ENCODE measurements at regions not wholly inside any gene's neighbourhood (a gene's known extent, or its start where the extent isn't known, plus 50 kb on each side); places are given as distances from the start of the nearest gene placed in this dataset.

DNA sequence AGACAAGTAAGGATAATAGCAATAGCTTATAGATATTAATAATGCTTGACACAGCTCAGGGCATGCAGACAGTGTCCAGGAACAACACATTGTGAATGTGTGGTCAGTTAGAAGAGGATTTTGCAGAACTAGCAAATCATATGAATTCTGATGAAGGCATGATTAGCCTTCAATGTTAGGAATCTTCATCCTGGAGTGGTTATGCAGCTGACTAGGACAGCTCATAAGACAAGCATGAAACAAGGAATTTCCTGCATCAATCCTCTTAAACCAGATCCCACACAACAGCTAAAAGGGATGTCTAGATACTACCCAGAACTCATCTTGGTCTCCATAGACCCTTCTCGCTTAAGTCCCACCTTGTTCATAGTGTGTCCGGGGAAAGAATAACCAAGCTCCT is 499.0 kb upstream of the ATP11B start:
- DNase-seq (ENCODE audit: extremely low spot score), result no peak
- 97% methylated on average over 2 of the region's 2 CpGs for WGBS
- Histone ChIP-seq H3K27ac (ENCODE audit: low read depth) (no peak overlapping the region), H3K4me3 (ENCODE audit: low read depth, low read length) (no peak overlapping the region), H3K36me3 (ENCODE audit: insufficient read depth) (no peaks in the 10 kb centered on the region), H3K4me1 (ENCODE audit: insufficient read depth) (no peaks in the 10 kb centered on the region)

DNA sequence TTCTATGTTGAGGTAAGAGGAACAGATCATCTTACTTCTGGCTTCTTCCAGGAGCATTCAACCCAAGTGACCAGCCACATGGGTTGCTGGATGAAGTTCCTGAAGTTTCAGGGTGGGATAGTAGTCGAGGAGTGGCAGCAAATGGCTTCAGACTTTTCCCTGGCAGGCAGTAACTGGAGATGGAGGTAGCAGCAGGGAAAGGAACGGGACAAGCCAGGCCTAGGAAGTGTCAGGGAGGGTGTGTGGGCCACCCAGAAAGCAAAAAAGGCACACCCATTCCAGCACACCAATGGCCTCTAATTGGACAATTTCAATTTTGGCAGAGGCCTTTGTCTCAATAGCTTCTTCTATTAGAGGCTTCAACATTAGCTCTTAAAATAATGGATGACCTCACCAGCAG is 498.6 kb upstream of the ATP11B start:
- H3K4me1 ChIP-seq (ENCODE audit: insufficient read depth), result no peaks in the 10 kb centered on the region
- WGBS, result 62% methylated on average over 2 of the region's 2 CpGs
- H3K27ac ChIP-seq (ENCODE audit: low read depth), result no peak overlapping the region
- no peak for DNase-seq (ENCODE audit: extremely low spot score)
- H3K36me3 ChIP-seq (ENCODE audit: insufficient read depth), result no peaks in the 10 kb centered on the region
- no peak overlapping the region for H3K4me3 ChIP-seq (ENCODE audit: low read depth, low read length)

- H3K4me3 ChIP-seq (ENCODE audit: low read depth, low read length), result no peak overlapping the region
- DNase-seq (ENCODE audit: extremely low spot score), result no peak
- 84% methylated on average over 4 of the region's 4 CpGs for WGBS
- no peaks in the 10 kb centered on the region for H3K4me1 ChIP-seq (ENCODE audit: insufficient read depth)
- H3K36me3 ChIP-seq (ENCODE audit: insufficient read depth), result no peaks in the 10 kb centered on the region
- no peak overlapping the region for H3K27ac ChIP-seq (ENCODE audit: low read depth)
These were observed 493.0 kb upstream of the ATP11B start for GRCh38 chr3:182300266-182300665.

GRCh38 chr3:182303169-182303568 is 490.1 kb upstream of the ATP11B start:
- H3K36me3 ChIP-seq (ENCODE audit: insufficient read depth), result no peaks in the 10 kb centered on the region
- H3K27ac ChIP-seq (ENCODE audit: low read depth), result no peak overlapping the region
- no peak overlapping the region for H3K4me3 ChIP-seq (ENCODE audit: low read depth, low read length)
- 66% methylated on average over 1 of the region's 1 CpG for WGBS
- DNase-seq (ENCODE audit: extremely low spot score), result no peak
- no peaks in the 10 kb centered on the region for H3K4me1 ChIP-seq (ENCODE audit: insufficient read depth)

DNA sequence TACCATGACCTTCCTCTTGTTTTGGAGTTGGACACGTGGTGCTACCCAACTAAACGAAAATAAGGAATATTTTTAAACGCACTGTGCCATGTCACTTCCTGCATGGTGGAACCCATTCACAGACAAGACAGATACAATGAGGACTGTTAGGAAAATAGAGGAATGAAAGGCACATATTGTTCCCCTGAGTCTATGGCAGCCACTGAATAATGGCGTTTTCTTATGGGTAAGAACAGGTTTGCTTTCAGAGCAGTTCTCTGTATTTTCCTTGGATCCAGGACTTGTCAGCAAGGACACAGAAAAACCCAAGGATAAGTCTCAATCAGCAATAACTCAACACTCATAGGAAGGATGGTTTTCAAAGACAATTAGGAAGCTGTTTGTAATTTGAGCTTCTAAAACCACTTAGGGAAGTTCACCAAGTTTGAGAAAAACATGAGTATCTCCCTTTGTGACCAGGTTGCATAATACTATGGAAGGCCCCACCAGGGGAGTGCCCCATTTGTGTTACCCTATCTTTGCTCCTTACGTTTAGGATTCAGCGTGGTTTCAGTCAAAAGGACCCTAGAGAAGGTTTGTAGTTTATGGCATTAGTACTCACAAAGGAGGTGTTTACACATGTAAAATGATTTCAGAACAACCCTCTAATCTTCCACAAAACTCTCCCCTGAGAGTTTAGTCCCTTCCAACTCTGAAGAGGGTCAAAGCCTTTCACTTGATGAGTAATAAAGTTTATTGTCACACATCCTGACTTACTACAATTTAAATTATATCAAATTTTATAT is 487.2 kb upstream of the ATP11B start:
- no peak overlapping the region for H3K27ac ChIP-seq (ENCODE audit: low read depth)
- WGBS, result 72% methylated on average over 6 of the region's 6 CpGs
- no peaks in the 10 kb centered on the region for H3K4me1 ChIP-seq (ENCODE audit: insufficient read depth)
- DNase-seq (ENCODE audit: extremely low spot score), result no peak
- H3K36me3 ChIP-seq (ENCODE audit: insufficient read depth), result no peaks in the 10 kb centered on the region
- no peak overlapping the region for H3K4me3 ChIP-seq (ENCODE audit: low read depth, low read length)

DNA sequence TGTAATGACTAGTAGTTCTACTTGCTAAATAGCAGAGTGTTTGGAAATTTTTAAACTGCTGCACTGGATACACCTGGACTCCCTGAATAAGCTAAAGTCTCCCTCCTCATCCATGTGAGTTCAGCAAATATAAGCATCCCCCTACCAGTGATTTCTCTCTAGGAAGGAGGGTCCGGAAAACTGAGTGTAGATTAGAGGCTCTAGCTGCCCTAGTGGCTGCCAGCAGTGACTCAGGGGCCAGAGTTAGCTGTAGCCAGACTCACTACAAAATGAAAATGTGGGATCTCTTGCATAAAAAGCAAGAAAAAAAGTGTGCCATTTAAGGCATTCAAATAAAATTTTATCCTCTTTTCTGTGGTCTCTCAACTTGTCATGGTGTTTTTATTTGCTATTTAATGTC is 485.0 kb upstream of the ATP11B start:
- no peak overlapping the region for H3K27ac ChIP-seq (ENCODE audit: low read depth)
- WGBS, result 51% methylated on average over 1 of the region's 1 CpG
- H3K4me3 ChIP-seq (ENCODE audit: low read depth, low read length), result no peak overlapping the region
- no peak for DNase-seq (ENCODE audit: extremely low spot score)
- H3K36me3 ChIP-seq (ENCODE audit: insufficient read depth), result no peaks in the 10 kb centered on the region
- no peaks in the 10 kb centered on the region for H3K4me1 ChIP-seq (ENCODE audit: insufficient read depth)

DNA sequence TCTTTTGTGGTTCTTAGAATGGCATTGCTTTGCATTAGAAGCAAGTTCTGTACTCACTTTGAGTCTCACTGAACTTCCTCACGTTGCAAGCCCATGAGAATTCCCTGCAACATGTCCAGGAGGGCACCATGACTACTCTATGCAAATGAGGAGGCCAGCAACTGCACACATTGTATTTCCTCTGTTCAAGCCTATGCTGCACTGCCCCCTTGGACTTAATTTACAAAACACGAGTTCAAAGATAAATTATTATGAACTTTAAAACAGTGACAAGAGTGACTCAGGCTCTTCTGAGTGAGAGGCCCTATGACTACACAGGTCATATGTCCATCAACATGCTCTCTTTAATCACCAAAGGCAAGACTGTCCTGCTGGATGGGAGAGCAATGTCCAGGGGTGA is 484.2 kb upstream of the ATP11B start:
- no peak for DNase-seq (ENCODE audit: extremely low spot score)
- WGBS, result 15% methylated on average over 2 of the region's 2 CpGs
- Histone ChIP-seq H3K36me3 (ENCODE audit: insufficient read depth) (no peaks in the 10 kb centered on the region), H3K4me1 (ENCODE audit: insufficient read depth) (no peaks in the 10 kb centered on the region), H3K4me3 (ENCODE audit: low read depth, low read length) (no peak overlapping the region), H3K27ac (ENCODE audit: low read depth) (no peak overlapping the region)

- Histone ChIP-seq H3K36me3 (ENCODE audit: insufficient read depth) (no peaks in the 10 kb centered on the region), H3K27ac (ENCODE audit: low read depth) (no peak overlapping the region), H3K4me1 (ENCODE audit: insufficient read depth) (no peaks in the 10 kb centered on the region), H3K4me3 (ENCODE audit: low read depth, low read length) (no peak overlapping the region)
- WGBS, result 79% methylated on average over 5 of the region's 5 CpGs
- no peak for DNase-seq (ENCODE audit: extremely low spot score)
These were observed 478.0 kb upstream of the ATP11B start for GRCh38 chr3:182315313-182315712.

DNA sequence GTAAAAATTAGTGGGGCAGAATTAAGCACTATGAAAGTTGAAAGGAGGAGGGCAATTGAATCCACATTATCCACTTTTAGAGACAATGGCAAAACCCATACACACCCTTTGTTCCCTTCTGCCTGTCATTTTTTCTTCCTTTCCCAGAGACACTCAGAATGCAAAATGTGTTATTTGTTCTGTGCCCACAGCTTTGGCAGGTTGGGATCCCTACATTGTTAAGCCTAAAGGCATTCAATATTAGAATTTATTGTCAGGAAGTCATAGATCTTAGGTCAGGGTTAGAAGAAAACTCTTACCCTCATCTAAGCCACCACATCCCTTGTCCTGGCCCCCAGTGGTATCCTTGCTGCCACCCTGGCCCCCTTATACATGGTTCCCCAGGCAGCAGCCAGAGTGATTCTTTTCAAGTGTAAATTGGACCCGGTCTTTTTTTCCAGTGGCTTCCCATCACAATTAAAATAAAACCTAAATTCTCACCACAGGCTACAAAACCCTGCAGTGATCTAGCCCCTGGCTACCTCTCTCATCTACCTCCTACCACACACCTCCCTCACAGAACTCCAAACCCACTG is 470.1 kb upstream of the ATP11B start:
- Histone ChIP-seq H3K4me3 (ENCODE audit: low read depth, low read length) (no peak overlapping the region), H3K4me1 (ENCODE audit: insufficient read depth) (no peaks in the 10 kb centered on the region), H3K36me3 (ENCODE audit: insufficient read depth) (no peaks in the 10 kb centered on the region), H3K27ac (ENCODE audit: low read depth) (no peak overlapping the region)
- WGBS, result 93% methylated on average over 1 of the region's 1 CpG
- DNase-seq (ENCODE audit: extremely low spot score), result no peak

DNA sequence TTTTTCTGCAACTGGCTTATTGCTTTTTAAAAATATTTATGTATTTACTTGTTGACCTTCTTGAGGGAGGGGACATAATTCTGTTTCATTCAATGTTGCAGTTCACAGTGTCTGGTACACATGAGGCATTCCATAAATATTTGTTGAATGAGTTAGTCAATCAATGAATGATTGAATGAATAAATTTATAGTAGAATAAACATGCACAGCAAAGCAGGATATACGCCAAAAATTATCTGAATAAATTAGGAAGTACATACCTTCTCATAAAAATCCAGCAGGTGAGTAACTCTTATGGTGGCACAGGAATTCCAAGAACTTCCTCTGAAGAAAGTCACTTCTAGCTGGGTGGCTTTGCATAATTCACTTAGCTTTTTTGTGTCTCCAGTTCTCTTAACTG is 469.4 kb upstream of the ATP11B start:
- no peak for DNase-seq (ENCODE audit: extremely low spot score)
- H3K4me3 ChIP-seq (ENCODE audit: low read depth, low read length), result no peak overlapping the region
- no peak overlapping the region for H3K27ac ChIP-seq (ENCODE audit: low read depth)
- no peaks in the 10 kb centered on the region for H3K36me3 ChIP-seq (ENCODE audit: insufficient read depth)
- WGBS, result 89% methylated on average over 1 of the region's 1 CpG
- no peaks in the 10 kb centered on the region for H3K4me1 ChIP-seq (ENCODE audit: insufficient read depth)

- no peak overlapping the region for H3K4me3 ChIP-seq (ENCODE audit: low read depth, low read length)
- no peak overlapping the region for H3K27ac ChIP-seq (ENCODE audit: low read depth)
- H3K4me1 ChIP-seq (ENCODE audit: insufficient read depth), result no peaks in the 10 kb centered on the region
- no peak for DNase-seq (ENCODE audit: extremely low spot score)
- H3K36me3 ChIP-seq (ENCODE audit: insufficient read depth), result no peaks in the 10 kb centered on the region
- WGBS, result 84% methylated on average over 10 of the region's 10 CpGs
These were observed 467.9 kb upstream of the ATP11B start for GRCh38 chr3:182325213-182325950.

DNA sequence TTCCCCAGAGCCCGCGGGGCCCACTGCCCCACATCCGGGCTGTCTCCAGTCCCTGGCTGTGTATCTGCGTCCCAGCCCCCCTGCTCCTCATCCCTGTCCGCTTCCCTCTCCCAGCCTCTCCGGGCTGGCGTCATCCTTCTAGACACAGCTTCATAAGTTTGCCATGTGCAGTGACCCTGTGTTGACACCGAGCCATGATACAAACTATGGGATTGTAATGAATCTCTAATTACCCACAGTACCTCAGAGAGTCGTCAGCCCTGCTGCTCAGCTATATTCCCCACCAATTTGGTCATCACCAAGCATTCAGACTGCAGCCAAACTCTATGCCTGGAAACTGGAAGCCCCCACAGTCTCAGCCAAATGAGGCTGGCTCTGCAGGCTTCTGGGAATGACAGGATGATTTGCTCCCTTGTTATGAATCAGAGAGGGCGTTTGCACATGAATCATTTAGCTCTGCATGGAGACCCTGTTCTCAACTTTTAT is 466.1 kb upstream of the ATP11B start:
- Histone ChIP-seq H3K4me3 (ENCODE audit: low read depth, low read length) (no peak overlapping the region), H3K27ac (ENCODE audit: low read depth) (no peak overlapping the region), H3K36me3 (ENCODE audit: insufficient read depth) (no peaks in the 10 kb centered on the region), H3K4me1 (ENCODE audit: insufficient read depth) (no peaks in the 10 kb centered on the region)
- 34% methylated on average over 10 of the region's 10 CpGs for WGBS
- DNase-seq (ENCODE audit: extremely low spot score), result no peak

- H3K36me3 ChIP-seq (ENCODE audit: insufficient read depth), result no peaks in the 10 kb centered on the region
- H3K27ac ChIP-seq (ENCODE audit: low read depth), result no peak overlapping the region
- DNase-seq (ENCODE audit: extremely low spot score), result no peak
- H3K4me1 ChIP-seq (ENCODE audit: insufficient read depth), result no peaks in the 10 kb centered on the region
- H3K4me3 ChIP-seq (ENCODE audit: low read depth, low read length), result no peak overlapping the region
These were observed 462.7 kb upstream of the ATP11B start for GRCh38 chr3:182330646-182331045.

DNA sequence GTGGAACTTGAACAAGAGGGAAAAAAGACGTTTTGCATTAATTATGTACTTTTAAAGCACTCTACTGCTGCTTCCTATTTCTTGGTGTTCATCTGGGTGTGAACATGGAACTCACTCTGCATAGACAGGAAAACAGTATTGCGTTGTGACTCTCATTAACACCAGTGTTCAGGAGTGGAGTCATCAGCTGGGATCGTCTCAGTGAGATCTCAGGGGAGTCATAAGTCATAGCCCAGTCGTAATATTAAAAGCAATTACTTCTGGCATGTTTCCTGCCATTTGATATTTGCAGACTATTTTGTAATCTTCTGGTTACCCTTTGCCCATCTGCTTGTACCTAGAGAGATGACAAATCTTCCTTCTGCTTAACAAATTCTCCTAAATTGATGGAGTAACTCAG is 462.0 kb upstream of the ATP11B start:
- Histone ChIP-seq H3K36me3 (ENCODE audit: insufficient read depth) (no peaks in the 10 kb centered on the region), H3K4me1 (ENCODE audit: insufficient read depth) (no peaks in the 10 kb centered on the region), H3K4me3 (ENCODE audit: low read depth, low read length) (no peak overlapping the region), H3K27ac (ENCODE audit: low read depth) (no peak overlapping the region)
- DNase-seq (ENCODE audit: extremely low spot score), result no peak
- 54% methylated on average over 4 of the region's 4 CpGs for WGBS
